Body of pancreas (tissue), 4 donors: ENCODE measurements at regions not wholly inside any gene's neighbourhood (a gene's known extent, or its start where the extent isn't known, plus 50 kb on each side); places are given as distances from the start of the nearest gene placed in this dataset.

Experiments used
- CTCF ChIP-seq, 7 experiments: fragments of 450-650 bp in 4 of 7; fragments of 200-600 bp in 3 of 7; sonication (generic) in 3 of 7; IDR thresholded peaks; one replicate each; pipeline ENCODE4 v1.5.1; 2016 to 2019; ENCODE audit warnings: antibody characterized with exemption in 7 of 7
- POLR2A ChIP-seq, 3 donors: fragments of 450-650 bp; IDR thresholded peaks; one replicate each; pipeline ENCODE4 v1.6.1; 2016; ENCODE audit warnings: antibody characterized with exemption in 3 of 3, mild to moderate bottlenecking in 2 of 3

GRCh38 chr13:112198396-112199010, 131.6 kb downstream of the SOX1 start:
- TF ChIP-seq CTCF (IDR thresholded peaks at IDR 0.05) = no peak
- TF ChIP-seq POLR2A (IDR thresholded peaks at IDR 0.05) = no peak
